Gastroesophageal sphincter (tissue), 3 donors: ENCODE measurements at regions not wholly inside any gene's neighbourhood (a gene's known extent, or its start where the extent isn't known, plus 50 kb on each side); places are given as distances from the start of the nearest gene placed in this dataset.

Source experiments
- CTCF ChIP-seq, 4 experiments: fragments of 200-600 bp in 2 of 4; fragments of 450-650 bp in 2 of 4; sonication (generic) in 1 of 4; IDR thresholded peaks; one replicate each; pipeline ENCODE4 v1.5.1; 2017 to 2019; ENCODE audit warnings: antibody characterized with exemption in 4 of 4, mild to moderate bottlenecking in 2 of 4, moderate library complexity in 2 of 4
- EP300 ChIP-seq: sonication (generic); formaldehyde crosslinking; IDR thresholded peaks from one replicate; pipeline ENCODE4 v1.6.1; 2017; ENCODE audit warnings: antibody characterized with exemption, mild to moderate bottlenecking
- POLR2A ChIP-seq, 2 donors: fragments of 450-650 bp; IDR thresholded peaks; one replicate each; pipeline ENCODE4 v1.6.1; 2017; ENCODE audit warnings: antibody characterized with exemption in 2 of 2, mild to moderate bottlenecking in 2 of 2, moderate library complexity in 1 of 2
- POLR2AphosphoS5 ChIP-seq: sonication (generic); formaldehyde crosslinking; IDR thresholded peaks from one replicate; pipeline ENCODE4 v1.6.1; 2017; ENCODE audit warnings: antibody characterized with exemption

GRCh38 chr1:14429577-14429976, 168.9 kb upstream of the KAZN start:
- no peak for TF ChIP-seq CTCF (IDR thresholded peaks at IDR 0.05)
- no peak for TF ChIP-seq POLR2A (IDR thresholded peaks at IDR 0.05)
- TF ChIP-seq EP300, result no peak
- TF ChIP-seq POLR2AphosphoS5, result no peak
